Gastroesophageal sphincter (tissue), 3 donors: ENCODE measurements at regions not wholly inside any gene's neighbourhood (a gene's known extent, or its start where the extent isn't known, plus 50 kb on each side); places are given as distances from the start of the nearest gene placed in this dataset.

Source experiments
- CTCF ChIP-seq, 4 experiments: fragments of 200-600 bp in 2 of 4; fragments of 450-650 bp in 2 of 4; sonication (generic) in 1 of 4; IDR thresholded peaks; one replicate each; pipeline ENCODE4 v1.5.1; 2017 to 2019; ENCODE audit warnings: antibody characterized with exemption in 4 of 4, mild to moderate bottlenecking in 2 of 4, moderate library complexity in 2 of 4
- EP300 ChIP-seq: sonication (generic); formaldehyde crosslinking; IDR thresholded peaks from one replicate; pipeline ENCODE4 v1.6.1; 2017; ENCODE audit warnings: antibody characterized with exemption, mild to moderate bottlenecking
- POLR2A ChIP-seq, 2 donors: fragments of 450-650 bp; IDR thresholded peaks; one replicate each; pipeline ENCODE4 v1.6.1; 2017; ENCODE audit warnings: antibody characterized with exemption in 2 of 2, mild to moderate bottlenecking in 2 of 2, moderate library complexity in 1 of 2
- POLR2AphosphoS5 ChIP-seq: sonication (generic); formaldehyde crosslinking; IDR thresholded peaks from one replicate; pipeline ENCODE4 v1.6.1; 2017; ENCODE audit warnings: antibody characterized with exemption

GRCh38 chr13:87453244-87453643 lies 217.9 kb upstream of the SLITRK5 start:
- no peak for TF ChIP-seq CTCF (IDR thresholded peaks at IDR 0.05)
- no peak for TF ChIP-seq POLR2AphosphoS5
- no peak for TF ChIP-seq POLR2A (IDR thresholded peaks at IDR 0.05)
- TF ChIP-seq EP300: no peak
